ENCODE measurements at regions not wholly inside any gene's neighbourhood (a gene's known extent, or its start where the extent isn't known, plus 50 kb on each side); places are given as distances from the start of the nearest gene placed in this dataset.

GRCh38 chr7:21029006-21029405 lies 242.3 kb upstream of the SP8 start:
- Histone ChIP-seq H3F3A (ENCODE audit: low read depth) (peaks cover 57% of the 10 kb centered on the region), H3K4me3 (peak overlapping the region; percentile 34)

GRCh38 chr7:21030237-21030871 lies 243.7 kb upstream of the SP8 start:
- Mint-ChIP-seq H3K36me3 (peaks cover 5% of the 10 kb centered on the region), H3K4me1 (peaks cover 56% of the 10 kb centered on the region), H3K4me3 (peak overlapping the region; percentile 27), H3K27ac (peak overlapping the region; percentile 47), H3K9me3 (peaks cover 6% of the 10 kb centered on the region), H3K27me3 (ENCODE audit: insufficient read depth, low read depth) (peaks cover 29% of the 10 kb centered on the region)
- TF ChIP-seq CTCF (IDR thresholded peaks at IDR 0.05): no peak
- TF ChIP-seq EZH2 (IDR thresholded peaks at IDR 0.05): no peak
- no peak for TF ChIP-seq EZH2phosphoT487 (IDR thresholded peaks at IDR 0.05)
- peaks cover 53% of the 10 kb centered on the region for H3F3A ChIP-seq (ENCODE audit: low read depth)
- H3K9ac ChIP-seq: no peak overlapping the region
- no peak overlapping the region for H2AFZ ChIP-seq (replicated peaks)
- H3K9me3 ChIP-seq (ENCODE audit: low read depth): no peaks in the 10 kb centered on the region
- H3K4me2 ChIP-seq: peak overlapping the region; percentile 74
- no peaks in the 10 kb centered on the region for H4K20me1 ChIP-seq (ENCODE audit: low read depth)
- no peaks in the 10 kb centered on the region for H3K27me3 ChIP-seq
- peaks cover 71% of the 10 kb centered on the region for H3K4me1 ChIP-seq
- no peaks in the 10 kb centered on the region for H3K79me2 ChIP-seq (ENCODE audit: low read depth)
- peak overlapping the region; percentile 97 for H3K27ac ChIP-seq
- no peaks in the 10 kb centered on the region for H3K36me3 ChIP-seq
- peak; percentile 54 for DNase-seq (ENCODE audit: low spot score)
- H3K4me3 ChIP-seq: no peak overlapping the region

More at GRCh38 chr7:21029006-21029405, 242.3 kb upstream of the SP8 start:
- Histone ChIP-seq H3K36me3 (no peaks in the 10 kb centered on the region), H3K27me3 (no peaks in the 10 kb centered on the region), H3K4me1 (peaks cover 85% of the 10 kb centered on the region), H2AFZ (replicated peaks) (no peak overlapping the region), H3K27ac (peak overlapping the region; percentile 97), H3K79me2 (ENCODE audit: low read depth) (no peaks in the 10 kb centered on the region), H3K4me2 (peak overlapping the region; percentile 74), H3K9me3 (ENCODE audit: low read depth) (no peaks in the 10 kb centered on the region), H3K9ac (no peak overlapping the region), H4K20me1 (ENCODE audit: low read depth) (no peaks in the 10 kb centered on the region)
- Mint-ChIP-seq H3K36me3 (no peaks in the 10 kb centered on the region), H3K4me1 (peaks cover 70% of the 10 kb centered on the region), H3K9me3 (no peaks in the 10 kb centered on the region), H3K27ac (peak overlapping the region; percentile 92), H3K27me3 (ENCODE audit: insufficient read depth, low read depth) (peaks cover 32% of the 10 kb centered on the region), H3K4me3 (peak overlapping the region; percentile 73)
- TF ChIP-seq EZH2phosphoT487 (IDR thresholded peaks at IDR 0.05) (no peak), CTCF (IDR thresholded peaks at IDR 0.05) (no peak), EZH2 (IDR thresholded peaks at IDR 0.05) (no peak)
- DNase-seq (ENCODE audit: low spot score): peak; percentile 53

- Histone ChIP-seq H4K20me1 (ENCODE audit: low read depth) (no peaks in the 10 kb centered on the region), H3K9ac (peak overlapping the region; percentile 16), H3K9me3 (ENCODE audit: low read depth) (no peaks in the 10 kb centered on the region), H3K27me3 (no peaks in the 10 kb centered on the region), H2AFZ (replicated peaks) (no peak overlapping the region), H3K4me3 (peak overlapping the region; percentile 30), H3K4me2 (peak overlapping the region; percentile 85), H3K36me3 (peaks cover 21% of the 10 kb centered on the region), H3K79me2 (ENCODE audit: low read depth) (no peaks in the 10 kb centered on the region), H3F3A (ENCODE audit: low read depth) (peaks cover 38% of the 10 kb centered on the region), H3K27ac (peak overlapping the region; percentile 99), H3K4me1 (peaks cover 68% of the 10 kb centered on the region)
- TF ChIP-seq EZH2 (IDR thresholded peaks at IDR 0.05) (no peak), EZH2phosphoT487 (IDR thresholded peaks at IDR 0.05) (no peak), CTCF (IDR thresholded peaks at IDR 0.05) (no peak)
- Mint-ChIP-seq H3K27ac (no peak overlapping the region), H3K4me3 (peak overlapping the region; percentile 26), H3K4me1 (peaks cover 56% of the 10 kb centered on the region), H3K27me3 (ENCODE audit: insufficient read depth, low read depth) (peaks cover 57% of the 10 kb centered on the region), H3K9me3 (peaks cover 29% of the 10 kb centered on the region), H3K36me3 (peaks cover 5% of the 10 kb centered on the region)
- no peak for DNase-seq (ENCODE audit: low spot score)
These were observed 254.6 kb upstream of the SP8 start for GRCh38 chr7:21041252-21041651.

Data from neural progenitor cell (in vitro differentiated cells).